GM21529 (cell line): ENCODE measurements at regions not wholly inside any gene's neighbourhood (a gene's known extent, or its start where the extent isn't known, plus 50 kb on each side); places are given as distances from the start of the nearest gene placed in this dataset.
"Not testable (repeated sequence)": the region's sequence is repeated elsewhere in the genome, so short reads cannot be mapped to it uniquely, and the experiment has no call there.

Experiments used
- ATAC-seq: cut with Tn5 transposase; IDR thresholded peaks from one replicate; pipeline ENCODE4 v1.9.1; 2021; ENCODE audit not compliant: unreplicated experiment

DNA sequence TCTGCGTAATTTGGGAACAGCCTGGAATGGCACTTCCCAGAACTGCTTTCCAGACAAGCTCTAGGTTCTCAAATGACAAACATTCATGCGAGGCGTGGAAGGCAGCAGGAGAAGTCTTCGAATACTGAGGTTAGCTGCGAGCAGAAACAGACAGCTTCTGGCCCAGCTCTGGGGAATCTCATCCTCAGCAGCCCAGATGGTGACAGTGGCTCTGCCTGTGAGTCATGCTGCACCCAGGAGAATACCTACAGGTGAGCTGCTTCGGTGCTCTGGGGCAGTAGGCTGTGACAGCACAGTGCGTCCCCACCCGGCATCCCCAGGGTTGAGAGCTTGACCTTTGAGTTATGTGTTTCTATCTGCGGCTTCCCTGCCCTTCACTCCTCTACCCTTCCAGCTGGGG, 258.6 kb downstream of the KLF13 start:
- ATAC-seq: no peak

DNA sequence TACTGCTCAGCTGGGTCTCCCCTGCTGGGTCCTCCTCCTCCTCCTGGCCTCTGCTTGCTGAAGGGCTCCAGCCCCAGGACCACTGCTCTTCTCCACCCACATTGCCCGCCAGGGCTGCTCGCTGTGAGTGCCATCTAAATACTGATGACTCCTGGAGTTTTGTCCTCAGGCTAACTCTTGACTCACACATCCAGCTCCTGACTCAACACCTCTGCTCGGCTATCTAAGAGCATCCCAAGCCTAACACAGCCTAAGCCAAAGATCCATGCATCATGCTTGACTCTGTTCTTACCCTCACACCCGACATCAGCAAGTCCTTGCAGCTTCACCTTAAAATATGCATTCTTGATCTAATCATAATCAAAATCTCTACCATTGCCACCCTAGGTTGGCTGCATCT, 260.2 kb downstream of the KLF13 start:
- no peak for ATAC-seq

DNA sequence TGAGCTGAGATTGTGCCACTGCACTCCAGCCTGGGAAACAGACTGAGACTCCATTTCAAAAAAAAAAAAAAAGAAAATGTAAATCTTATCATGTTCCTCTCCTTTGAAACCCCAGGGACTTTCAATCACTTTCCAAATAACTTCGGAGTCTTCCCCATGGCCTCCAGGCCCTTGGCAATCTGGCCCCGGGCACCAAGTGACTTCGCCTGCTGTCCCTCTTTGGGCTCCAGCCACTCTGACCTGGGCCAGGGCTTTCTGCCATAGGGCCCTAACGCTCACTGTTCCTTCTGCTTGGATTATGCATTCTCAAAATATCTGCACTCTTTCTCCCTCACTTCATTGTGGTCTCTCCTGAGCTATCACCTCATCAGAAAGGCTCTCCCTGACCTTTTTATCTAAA, 260.9 kb downstream of the KLF13 start:
- ATAC-seq: no peak

DNA sequence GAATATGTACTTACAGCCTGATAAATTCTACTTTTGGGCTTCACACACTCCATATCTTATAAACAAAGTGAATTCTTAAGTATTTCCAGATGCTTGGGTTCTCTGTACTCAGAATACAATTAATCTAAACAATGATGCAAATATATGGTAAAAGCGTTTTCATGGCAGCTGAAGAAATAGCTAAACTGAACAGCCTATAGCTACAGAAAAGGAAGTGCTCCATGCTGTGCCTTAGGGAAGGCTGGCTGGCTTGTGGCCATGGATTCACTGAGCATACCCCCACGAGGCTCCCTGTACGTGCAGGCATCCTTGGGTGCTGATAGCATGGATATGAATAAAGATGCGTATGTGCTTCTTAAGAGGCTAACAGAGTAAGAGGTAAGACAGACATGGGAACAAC, 264.0 kb downstream of the KLF13 start:
- no peak for ATAC-seq

DNA sequence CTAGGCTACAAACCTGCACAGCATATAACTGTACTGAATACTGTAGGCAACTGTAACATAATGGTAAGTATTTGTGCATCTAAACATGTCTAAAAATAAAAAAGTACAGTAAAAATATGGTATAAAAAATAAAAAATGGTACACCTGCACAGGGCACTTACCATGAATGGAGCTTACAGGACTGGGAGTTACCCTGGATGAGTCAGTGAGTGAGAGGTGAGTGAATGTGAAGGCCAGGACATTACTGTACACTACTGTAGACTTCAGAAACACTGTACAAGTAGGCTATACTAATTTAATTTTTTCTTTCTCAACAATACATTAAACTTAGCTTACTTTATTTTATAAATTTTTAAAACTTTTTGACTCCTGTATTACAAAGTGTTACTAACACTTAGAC, 265.3 kb downstream of the KLF13 start:
- ATAC-seq: no peak

DNA sequence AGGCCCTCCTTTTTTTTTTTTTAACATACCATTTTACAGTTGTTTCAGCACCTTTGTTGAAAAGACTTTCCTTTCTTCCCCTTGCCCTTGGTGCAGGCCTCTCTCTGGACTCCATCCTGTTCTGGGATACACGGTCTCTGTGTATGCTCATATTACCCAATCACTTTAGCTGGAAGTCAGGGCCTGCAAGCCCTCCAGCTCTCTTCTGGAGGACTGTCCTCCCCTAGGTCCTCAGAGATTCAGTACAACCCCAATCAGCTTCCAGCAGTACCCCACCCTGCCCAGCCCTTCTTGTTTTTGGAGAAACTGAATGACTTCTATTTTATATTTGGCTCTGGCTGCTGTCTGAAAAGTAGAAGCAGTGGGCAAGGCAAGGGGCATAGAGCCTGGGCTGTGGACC, 270.8 kb downstream of the KLF13 start:
- ATAC-seq: no peak

DNA sequence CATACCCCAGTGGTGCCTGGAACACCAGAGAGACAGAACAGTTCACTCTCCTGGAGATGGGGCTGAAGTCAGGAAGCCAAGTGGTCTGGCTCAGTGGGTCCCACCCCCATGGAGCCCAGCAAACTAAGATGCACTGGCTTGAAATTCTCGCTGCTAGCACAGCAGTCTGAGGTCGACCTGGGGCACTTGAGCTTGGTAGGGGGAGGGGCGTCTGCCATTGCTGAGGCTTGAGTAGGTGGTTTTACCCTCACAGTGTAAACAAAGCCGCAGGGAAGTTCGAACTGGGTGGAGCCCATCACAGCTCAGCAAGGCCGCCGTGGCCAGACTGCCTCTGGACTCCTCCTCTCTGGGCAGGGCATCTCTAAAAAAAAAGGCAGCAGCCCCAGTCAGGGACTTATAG, 272.0 kb downstream of the KLF13 start:
- no peak for ATAC-seq

DNA sequence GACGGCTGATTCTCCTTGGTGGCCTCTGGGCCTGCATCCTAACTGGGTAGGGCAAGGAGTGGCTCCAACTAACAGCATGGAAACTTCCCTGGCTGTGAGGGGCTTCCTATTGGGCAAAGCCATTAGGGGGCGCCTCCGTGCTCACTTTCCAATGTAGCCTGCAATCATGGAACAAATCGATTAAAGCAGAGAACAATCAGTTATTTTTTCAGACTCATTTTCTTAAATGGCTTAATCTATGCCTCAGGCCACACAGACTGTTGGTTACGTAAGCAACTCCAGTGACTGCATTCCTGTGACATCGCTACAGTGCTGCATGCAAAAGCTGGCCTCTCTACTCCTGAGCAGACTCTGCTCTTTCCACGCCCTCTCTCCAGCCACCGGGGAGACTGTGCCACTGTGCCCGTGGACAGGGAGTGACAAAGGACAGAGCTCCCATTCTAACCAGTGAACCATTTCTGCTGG, 278.9 kb downstream of the KLF13 start:
- ATAC-seq: no peak

DNA sequence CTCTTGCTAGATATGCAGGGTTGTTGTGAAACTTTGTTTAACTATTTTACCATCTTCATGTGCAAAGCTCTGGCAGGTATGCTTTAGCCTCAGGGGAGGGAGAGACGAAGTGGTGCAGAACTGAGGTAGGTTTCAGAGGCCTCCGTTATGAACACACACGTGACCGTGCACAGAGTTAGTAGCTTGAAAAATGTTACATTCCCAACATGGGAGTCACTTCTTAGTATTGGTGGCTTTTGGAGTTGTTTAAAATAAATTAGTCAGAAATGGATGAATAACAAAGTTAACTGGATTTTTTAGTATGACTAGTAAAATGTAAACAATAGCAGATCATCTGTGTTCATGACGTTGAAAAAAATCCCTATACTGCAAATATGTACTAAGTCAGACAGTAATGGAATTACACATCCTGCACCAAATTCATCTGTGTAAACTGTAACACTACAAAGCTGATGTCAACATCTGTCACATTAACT, 279.6 kb downstream of the KLF13 start:
- ATAC-seq: no peak

DNA sequence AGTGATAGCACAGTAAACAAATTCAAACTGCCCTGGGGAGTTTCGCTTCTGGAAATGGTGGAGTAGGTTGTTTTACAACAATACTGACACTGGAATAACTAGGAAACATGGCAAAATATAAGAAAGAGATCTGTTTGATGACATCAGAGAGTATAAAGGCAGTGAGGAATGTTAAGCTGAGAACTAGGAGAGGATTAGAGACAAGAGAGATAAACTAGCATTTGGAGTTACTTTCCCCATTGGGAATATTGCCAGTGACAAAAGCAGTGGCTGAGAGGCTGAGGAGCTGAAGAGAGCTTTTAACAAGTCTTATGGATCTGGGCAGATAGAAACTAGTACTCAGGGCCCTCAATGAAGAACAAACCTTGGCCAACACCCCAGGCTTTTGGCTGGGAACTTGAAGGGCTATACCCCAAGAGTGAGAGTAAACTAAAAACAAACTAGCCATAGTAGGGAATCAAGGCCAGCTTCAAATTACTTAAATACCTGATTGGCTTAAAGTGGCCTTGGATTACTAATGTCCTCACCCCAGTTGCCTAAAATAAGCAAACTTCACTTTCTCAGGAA, 280.4 kb downstream of the KLF13 start:
- ATAC-seq: no peak

DNA sequence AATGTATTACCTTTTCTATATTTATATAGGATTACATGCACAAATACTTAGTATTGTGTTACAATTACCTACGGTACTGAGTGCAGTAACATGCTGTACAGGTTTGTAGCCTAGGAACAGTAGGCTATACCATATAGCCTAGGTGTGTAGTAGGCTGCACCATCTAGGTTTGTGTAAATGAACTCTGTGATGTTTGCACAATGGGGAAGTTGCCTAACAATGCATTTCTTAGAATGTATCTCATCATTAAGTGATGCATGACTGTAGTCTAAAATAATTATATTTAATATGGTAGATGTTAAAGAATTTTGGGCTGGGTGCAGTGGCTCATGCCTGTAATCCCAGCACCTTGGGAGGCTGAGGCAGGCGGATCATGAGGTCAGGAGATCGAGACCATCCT, 281.0 kb downstream of the KLF13 start:
- no peak for ATAC-seq

DNA sequence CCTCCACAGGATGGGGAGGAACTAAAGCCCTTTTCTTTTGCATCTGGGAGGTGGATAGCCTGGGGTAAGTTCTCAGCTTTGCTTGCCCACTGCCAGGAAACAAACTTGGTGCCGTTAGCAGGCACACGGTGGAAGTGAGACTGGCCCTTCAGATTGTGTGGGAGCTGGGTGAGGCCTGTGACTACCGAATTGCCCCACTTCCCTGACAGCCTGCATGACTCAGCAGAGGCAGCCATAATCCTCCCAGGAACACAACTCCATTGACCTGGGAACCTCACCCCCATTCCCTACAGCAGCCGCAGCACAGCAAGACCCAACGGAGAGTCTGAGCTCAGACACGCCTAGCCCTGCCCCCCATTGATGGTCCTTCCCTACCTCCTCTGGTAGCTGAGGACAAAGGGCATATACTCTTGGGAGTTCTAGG, 282.6 kb downstream of the KLF13 start:
- no peak for ATAC-seq

DNA sequence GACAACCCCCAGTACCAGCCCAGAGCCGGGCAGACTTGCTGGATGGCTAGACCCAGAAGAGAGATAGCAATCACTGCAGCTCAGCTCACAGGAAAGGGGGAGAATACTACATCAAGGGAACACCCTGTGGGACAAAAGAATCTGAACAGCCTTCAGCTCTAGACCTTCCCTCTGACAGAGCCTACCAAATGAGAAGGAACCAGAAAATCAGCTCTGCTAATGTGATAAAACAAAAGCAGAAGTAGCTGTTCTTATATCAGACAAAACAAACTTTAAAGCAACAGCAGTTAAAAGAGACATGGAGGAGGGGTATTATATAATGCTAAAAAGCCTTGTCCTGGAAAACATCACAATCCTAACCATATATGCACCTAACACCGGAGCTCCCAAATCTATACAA, 283.3 kb downstream of the KLF13 start:
- no peak for ATAC-seq

DNA sequence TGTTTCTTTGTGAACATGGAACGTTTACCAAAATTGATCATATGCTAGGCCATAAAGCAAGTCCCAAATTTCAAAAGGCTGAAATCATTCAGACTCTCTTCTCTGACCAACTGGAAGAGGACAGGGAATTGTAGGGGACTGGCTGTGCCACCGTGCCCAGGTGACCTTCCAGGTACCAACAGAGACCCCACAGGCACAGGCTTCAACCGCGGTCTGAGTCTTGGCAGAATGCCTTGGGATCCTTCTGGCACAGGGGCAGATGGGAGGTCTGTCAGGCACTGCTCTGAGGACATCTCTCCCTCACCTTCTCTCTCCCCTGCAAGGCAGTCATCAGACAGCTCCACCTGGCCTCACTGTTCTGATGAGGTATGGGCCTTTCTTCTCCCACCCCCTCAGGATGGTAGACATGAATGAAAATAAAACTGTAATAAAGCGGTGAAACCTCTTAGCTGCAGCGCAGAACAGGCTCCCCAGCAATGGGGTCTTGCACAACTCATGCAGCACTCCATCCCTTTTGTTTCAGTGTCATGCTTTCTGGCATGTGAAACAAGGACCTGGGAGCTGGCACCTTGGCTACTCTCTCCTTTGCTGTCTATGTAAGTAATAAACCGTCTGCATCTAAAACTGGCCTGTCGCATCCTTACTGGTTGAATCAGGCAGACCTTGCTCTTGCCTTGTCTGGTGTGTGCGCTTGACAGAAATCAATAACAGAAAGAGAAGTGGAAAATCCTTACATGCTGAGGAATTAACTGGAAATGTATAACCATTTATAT, 289.2 kb downstream of the KLF13 start:
- no peak for ATAC-seq

DNA sequence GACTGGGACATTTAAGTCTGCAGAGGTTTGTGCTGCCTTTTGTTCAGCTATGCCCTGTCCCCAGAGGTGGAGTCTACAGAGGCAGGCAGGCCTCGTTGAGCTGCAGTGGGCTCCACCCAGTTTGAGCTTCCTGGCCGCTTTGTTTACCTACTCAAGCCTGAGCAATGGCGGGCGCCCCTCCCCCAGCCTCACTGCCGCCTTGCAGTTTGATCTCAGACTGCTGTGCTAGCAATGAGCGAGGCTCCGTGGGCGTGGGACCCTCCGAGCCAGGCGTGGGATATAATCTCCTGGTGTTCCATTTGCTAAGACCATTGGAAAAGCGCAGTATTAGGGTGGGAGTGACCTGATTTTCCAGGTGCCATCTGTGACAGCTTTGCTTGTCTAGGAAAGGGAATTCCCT, 296.7 kb downstream of the KLF13 start:
- ATAC-seq: not testable (repeated sequence)

DNA sequence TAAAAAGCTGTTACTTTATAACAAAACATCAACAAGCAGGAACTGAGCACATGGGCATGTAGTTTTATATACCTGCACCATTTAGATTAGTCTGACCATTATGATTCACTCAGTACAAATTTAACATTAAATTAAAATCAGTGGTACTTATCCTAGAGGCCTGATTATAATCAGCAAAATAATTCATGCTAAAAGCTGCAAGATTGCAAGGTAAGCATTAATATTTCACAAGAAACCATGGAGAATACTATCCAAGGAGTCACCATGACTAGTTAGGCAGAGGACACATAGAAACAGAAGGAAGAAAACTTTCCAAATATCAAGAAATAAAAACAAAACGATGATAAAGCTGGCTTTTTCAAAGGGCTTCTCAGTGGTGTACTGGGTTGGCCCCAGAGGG, 297.5 kb downstream of the KLF13 start:
- ATAC-seq: not testable (repeated sequence)

DNA sequence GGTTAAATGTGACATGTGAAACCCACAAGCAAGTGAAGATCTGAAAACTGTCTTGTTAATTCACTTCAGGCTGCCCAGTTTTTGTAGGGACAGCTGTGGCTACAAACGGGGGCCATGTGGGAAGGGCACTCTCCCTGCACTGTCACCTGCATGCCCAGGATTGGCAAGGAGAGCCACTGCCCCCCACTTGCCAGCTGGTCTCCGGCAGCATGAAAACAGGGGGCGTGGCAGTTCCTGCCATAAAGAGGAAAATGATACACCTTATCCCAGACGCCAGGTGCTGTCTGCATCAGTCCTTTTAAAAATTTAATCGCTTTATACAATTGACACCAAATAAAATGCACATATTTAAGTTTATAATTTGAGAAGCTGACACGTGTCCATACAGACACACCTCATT, 309.1 kb downstream of the KLF13 start:
- not testable (repeated sequence) for ATAC-seq

DNA sequence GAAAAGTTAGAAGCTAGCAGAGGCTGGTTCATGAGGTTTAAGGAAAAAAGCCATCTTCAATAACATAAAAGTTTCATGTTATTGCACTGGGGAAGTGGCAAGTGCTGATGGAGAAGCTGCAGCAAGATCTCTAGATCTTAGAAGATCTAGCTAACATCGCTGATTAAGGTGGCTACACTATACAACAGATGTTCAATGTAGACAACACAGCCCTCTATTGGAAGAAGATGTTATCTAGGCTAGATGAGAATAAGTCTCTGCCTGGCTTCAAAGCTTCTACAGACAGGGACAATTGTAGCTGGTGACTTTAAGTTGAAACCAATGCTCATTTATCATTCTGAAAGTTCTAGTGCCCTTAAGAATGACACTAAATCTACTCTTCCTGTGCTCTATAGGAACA, 310.3 kb downstream of the KLF13 start:
- ATAC-seq: not testable (repeated sequence)

DNA sequence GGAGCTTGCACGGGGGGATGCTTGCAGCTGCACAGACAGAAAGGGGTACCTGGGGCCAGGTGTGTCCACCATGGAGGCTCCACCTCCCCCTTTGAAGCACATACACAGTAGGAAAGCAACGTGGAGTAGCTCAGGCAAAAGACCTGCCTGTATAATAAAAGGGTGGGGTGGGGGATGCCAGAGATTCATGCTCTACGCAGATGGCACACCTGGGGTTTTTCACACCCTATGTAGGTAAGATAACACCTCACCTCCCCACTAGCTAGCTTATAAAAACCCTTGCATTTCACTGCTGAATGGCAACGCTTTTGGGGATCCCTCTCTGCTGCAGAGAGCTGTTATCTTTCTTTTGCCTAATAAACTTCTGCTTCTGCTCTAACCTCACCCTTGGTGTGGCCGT, 317.3 kb downstream of the KLF13 start:
- ATAC-seq: not testable (repeated sequence)

DNA sequence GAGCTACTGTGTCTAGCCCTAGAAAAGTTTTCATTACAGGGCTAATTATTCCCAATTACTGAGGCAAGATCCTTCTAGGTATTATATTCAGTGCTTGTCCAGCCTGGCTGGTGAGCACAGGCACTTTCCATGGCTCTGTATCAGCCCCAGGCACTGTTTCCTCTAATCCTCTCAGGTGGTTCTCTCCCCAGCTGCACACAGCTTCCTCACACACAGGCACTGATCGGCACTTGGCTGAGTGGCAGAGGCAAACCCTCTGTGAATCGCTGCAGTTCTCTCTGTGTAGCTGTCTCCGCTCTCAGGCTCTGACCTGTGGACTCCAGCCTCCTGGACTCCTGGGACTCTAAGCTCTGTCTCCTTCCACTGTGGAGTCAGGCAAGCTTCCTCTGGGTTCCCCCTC, 318.1 kb downstream of the KLF13 start:
- ATAC-seq: not testable (repeated sequence)

DNA sequence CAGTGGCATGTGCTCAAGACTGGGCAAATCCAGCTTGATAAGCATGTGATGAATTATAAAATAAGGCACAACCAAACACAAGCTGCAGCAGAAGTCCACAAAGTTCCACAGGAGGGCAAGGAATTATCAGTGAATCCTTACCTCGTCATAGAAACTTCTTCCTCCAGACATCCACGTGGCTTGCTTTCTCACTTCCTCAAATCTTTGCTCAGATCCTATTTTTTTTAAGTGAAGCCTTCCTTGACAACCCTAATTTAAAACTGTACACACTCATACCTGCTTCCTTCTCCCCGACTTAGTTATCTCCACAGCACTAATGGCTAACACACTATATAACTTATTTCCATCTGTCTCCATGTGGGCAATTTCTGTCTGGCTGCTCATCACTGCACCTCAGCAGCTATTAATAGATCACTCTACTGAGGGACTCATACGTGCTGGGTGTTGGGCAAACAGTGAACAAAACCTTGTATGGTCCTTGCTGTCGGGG, 320.7 kb downstream of the KLF13 start:
- not testable (repeated sequence) for ATAC-seq

DNA sequence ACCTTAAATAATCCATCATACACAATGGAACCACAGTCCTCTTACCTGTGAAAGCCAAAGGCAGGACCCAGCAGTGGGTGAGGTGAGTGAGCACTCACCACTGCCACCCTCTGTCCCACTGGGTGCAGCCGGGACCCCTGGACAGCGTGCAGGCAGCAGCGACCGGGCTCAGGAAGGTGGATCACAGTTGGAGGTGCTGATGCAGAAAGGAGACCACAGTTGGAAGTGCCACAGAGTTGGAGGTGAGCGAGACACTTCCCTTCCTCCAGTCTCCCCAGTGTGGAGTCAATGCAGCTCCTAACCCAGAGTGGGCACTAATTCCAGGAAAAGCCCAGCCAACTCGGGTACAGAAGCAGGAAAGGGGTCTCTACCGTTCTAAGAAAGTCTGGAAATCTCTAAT, 323.0 kb downstream of the KLF13 start:
- not testable (repeated sequence) for ATAC-seq
